ENCODE measurements at regions not wholly inside any gene's neighbourhood (a gene's known extent, or its start where the extent isn't known, plus 50 kb on each side); places are given as distances from the start of the nearest gene placed in this dataset.
"Not testable (repeated sequence)": the region's sequence is repeated elsewhere in the genome, so short reads cannot be mapped to it uniquely, and the experiment has no call there.

DNA sequence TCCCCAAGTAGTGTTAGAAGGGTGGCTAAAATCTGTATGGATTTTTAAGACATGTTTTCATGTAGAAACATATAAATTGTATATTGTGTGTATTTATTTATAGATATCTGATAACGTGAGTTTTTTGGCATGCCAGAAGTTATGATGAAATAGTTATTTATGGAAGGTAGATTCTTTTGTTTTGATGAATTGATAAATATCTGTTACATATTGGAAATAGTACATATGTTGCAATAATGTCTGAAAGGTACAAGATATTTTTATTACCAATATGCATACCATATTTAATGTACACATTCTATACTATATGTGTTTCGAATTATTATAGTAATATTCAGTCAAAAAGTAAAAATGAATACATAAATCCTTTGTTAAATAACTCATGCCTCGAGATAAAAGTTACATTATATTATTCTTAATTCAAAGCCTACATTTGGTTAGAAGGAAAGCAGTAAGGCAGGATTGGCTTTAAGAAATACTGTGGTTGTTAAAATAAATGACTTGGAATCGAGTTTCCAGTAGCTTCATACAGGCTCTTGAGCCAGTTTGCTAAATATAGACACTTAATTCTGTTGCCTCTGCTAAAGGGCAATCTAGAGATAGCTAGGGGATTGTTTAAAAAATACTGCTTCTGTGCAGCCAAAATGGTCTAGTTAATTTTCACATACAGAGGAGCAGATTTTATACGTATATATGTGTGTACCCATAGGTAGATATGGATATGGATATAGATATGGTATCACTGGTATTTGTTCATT is 1175.1 kb upstream of the B3GALT2 start:
- no peak for DNase-seq (ENCODE audit: low read depth)

GRCh38 chr1:194358208-194358581 is 1171.8 kb upstream of the B3GALT2 start:
- DNase-seq (ENCODE audit: low read depth), result no peak

- not testable (repeated sequence) for DNase-seq (ENCODE audit: low read depth)
These were observed 1171.3 kb upstream of the B3GALT2 start for GRCh38 chr1:194357573-194358207.

GRCh38 chr1:194355488-194356106 is 1169.2 kb upstream of the B3GALT2 start:
- DNase-seq (ENCODE audit: low read depth), result no peak

GRCh38 chr1:194353121-194353520 is 1166.7 kb upstream of the B3GALT2 start:
- no peak for DNase-seq (ENCODE audit: low read depth)

DNA sequence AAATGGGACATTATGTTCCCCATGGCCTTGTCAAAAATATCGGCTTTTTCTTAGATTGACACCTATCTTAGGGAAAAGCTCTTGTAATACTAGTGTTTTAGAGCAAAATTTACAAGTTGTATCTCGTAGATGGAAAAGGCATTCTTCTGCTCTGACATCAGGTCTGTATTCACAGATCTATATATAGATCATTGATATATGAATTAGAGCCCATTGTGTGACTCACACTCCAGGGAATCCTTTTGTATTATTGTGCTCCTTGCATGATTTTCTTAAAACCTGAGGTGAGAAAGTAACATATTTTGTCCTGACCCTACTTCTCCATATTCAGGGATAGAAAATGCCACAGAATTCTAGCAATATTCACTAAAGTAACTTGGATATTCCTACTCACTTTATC is 1160.8 kb upstream of the B3GALT2 start:
- DNase-seq (ENCODE audit: low read depth), result peak; percentile 7

GRCh38 chr1:194342484-194343262 is 1156.3 kb upstream of the B3GALT2 start:
- no peak for DNase-seq (ENCODE audit: low read depth)

DNA sequence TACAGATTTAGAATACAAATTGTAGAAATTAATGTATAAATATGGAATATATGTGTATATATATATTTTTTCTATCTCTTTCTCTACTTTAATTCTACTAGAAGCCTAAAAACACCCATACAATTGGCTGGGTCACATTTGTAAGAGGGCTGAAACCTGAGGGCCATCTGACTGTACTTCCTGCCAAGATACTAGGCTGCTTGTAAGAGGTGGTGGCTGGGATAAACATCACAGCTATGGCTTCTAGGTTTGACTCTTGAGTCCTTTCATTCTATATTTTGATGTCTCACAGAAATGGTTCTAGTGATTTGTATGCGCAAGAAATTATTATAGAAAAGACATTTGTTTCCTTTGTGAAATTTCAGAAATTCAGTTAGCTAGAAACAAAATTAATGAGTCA is 1155.2 kb upstream of the B3GALT2 start:
- DNase-seq (ENCODE audit: low read depth), result no peak

DNA sequence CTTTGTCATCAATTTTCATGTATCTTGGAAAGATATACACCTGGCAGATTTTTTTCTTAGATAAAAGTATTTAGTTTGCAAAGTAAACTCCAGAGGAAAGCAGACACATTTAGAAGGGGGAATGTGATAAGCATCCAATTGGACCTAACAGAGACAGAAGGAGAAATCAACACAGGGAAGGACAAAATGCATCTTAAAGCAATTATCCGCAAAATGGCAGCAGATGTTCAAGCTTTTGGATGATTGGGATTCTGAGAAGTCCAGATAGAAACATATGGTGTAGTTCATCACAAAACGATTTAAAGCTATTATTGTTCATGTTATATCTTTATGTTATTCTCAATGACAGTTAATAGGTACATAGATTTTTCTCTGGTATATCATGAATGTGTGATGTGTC is 1153.1 kb upstream of the B3GALT2 start:
- DNase-seq (ENCODE audit: low read depth), result no peak

- DNase-seq (ENCODE audit: low read depth), result peak; percentile 12
These were observed 1152.0 kb upstream of the B3GALT2 start for GRCh38 chr1:194338241-194338948.

DNA sequence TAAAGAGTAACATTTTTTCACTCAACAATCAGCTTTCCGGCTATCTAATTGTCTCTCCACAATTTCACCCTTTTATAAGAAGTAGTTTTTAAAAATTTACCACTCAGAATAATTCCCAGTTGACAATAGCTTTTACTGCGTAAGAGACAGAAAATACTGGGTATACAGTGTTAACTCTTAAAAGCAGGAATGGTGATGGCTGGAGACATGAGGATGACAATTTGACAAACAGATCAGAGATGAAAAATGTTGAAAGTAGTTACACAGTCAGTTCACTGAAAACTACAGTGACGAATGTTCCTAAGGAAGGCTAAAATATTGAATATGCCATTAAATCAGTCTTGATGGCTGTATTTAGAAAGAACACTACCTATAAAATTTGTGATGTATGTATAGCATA is 1146.8 kb upstream of the B3GALT2 start:
- no peak for DNase-seq (ENCODE audit: low read depth)

GRCh38 chr1:194331758-194332157 is 1145.3 kb upstream of the B3GALT2 start:
- DNase-seq (ENCODE audit: low read depth), result peak; percentile 3

GRCh38 chr1:194322751-194323150 is 1136.3 kb upstream of the B3GALT2 start:
- no peak for DNase-seq (ENCODE audit: low read depth)

DNA sequence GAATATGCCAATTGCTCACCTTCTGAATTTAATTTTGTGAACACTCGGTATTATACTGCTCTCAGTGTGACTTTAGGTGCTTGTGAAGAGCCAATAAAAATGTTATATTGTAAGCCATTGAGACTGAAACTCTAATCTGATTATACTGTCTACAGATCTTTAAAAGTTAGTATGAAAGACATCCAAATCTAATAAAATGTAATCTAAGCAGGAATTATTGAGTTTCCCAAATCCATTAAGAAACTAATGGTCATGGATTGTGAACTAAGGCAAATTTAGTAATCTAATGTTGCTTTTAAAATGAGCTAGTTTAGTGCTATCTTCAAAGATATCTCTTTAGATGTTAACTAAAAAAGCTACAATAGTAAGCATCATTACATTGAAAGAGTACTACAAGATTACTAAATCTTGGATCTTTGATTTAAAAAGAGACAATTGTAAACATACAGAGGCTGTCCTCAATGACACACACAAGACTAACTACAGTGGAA is 1132.4 kb upstream of the B3GALT2 start:
- DNase-seq (ENCODE audit: low read depth), result no peak

DNA sequence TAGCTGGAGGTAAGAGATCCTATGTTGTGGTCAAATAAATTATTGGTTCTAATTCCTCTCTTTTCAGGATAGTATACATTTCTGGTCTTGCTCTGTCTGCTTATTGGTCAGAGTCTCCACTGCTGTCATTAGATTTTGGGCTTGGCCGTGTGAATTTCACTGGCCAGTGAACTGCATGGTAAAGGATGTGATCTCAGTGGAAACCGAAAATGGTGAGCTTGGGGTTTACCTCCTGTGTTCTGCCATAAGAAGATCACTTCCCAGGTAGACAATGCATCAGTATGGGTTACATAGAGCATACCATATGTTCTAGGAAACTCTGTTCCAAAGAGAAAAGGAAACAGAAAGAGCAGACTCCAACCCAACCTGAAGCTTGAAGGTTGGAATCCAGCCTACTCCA is 1123.3 kb upstream of the B3GALT2 start:
- DNase-seq (ENCODE audit: low read depth), result no peak

- DNase-seq (ENCODE audit: low read depth), result no peak
These were observed 1122.9 kb upstream of the B3GALT2 start for GRCh38 chr1:194309269-194309668.

DNA sequence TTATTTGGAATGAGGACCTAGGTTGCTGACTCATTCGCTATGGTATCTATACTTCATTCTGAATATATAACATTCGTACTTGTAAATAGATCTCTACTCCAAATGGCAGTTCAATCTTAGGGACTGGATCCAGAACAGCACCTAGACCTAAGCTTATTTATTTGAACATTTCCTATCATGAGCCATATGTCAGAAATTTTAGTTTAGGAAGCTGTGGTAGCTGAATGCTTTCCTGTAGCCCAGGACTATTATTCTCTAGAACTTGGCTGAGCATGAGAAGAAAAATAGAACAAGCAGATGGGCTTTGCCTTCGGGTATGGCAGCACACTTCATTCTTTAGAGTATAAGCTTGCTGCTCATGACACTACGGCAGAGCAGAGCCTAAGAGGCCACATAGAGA is 1114.4 kb upstream of the B3GALT2 start:
- no peak for DNase-seq (ENCODE audit: low read depth)

- DNase-seq (ENCODE audit: low read depth), result peak; percentile 24
These were observed 1113.9 kb upstream of the B3GALT2 start for GRCh38 chr1:194300340-194300739.

- no peak for DNase-seq (ENCODE audit: low read depth)
These were observed 1111.7 kb upstream of the B3GALT2 start for GRCh38 chr1:194298007-194298598.

DNA sequence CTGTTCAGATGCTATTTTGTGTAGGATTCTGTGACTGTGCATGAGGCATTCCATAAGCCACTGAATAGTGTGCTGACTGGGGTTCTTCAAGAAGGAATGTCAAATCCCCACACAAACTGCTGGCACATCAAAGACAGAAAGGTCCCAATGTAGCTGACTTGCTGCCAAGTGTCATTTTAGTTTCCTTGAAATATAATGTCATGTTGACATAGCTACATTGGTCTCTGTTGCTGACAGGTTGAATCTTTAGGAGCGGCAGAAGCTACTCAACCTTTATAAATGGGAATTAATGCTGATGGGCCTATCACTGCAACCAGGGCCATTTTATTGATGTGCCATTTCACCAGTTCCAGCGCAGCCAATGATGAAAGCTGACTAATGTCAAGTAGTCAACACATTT is 1110.7 kb upstream of the B3GALT2 start:
- no peak for DNase-seq (ENCODE audit: low read depth)

GRCh38 chr1:194296201-194296600 is 1109.8 kb upstream of the B3GALT2 start:
- DNase-seq (ENCODE audit: low read depth), result peak; percentile 11

All from HT1080 (cell line).